A549 (cell line): ENCODE measurements at regions not wholly inside any gene's neighbourhood (a gene's known extent, or its start where the extent isn't known, plus 50 kb on each side); places are given as distances from the start of the nearest gene placed in this dataset.

Experiments used
- ATAC-seq, 2 experiments: fragments of 200-7000 bp in 1 of 2; fragments of >200 bp in 1 of 2; cut with Nextera tagmentation in 1 of 2; cut with Tn5 transposase in 1 of 2; 3 replicates each; pipeline versions ENCODE4 v1.8.0 to v1.9.1; 2018 to 2020; ENCODE audit warnings: mild to moderate bottlenecking in 1 of 2, moderate library complexity in 1 of 2
- CTCF ChIA-PET: fragments of 300-600 bp; sonication (Branson Sonifier 250); formaldehyde crosslinking; extraction: SDS; loops from one replicate; lab custom pipeline; 2021; ENCODE audit warnings: antibody characterized with exemption, inconsistent platforms; lab: Yijun Ruan, JAX
- POLR2A ChIA-PET: fragments of 350-600 bp; formaldehyde crosslinking; extraction: SDS; loops from one replicate; lab custom pipeline; 2021; ENCODE audit warnings: antibody characterized with exemption, inconsistent platforms; lab: Yijun Ruan, JAX
- DNase-seq, 2 experiments: peaks; one replicate each; pipeline versions ENCODE4 v3.0.0 to v3.0.0-alpha.2; 2011 to 2016; ENCODE audit warnings: low read depth in 1 of 2, low spot score in 1 of 2
- FAIRE-seq: peaks from 2 replicates; lab custom pipeline; 2011; peaks lifted over from hg19 to GRCh38; lab: Jason Lieb, UNC
- H3K27ac ChIP-seq, 2 experiments: fragments of >200 bp; sonication (Bioruptor Twin); formaldehyde crosslinking; 3 replicates each; pipeline ENCODE4 v1.5.1; 2016 to 2017
- H3K4me1 ChIP-seq: fragments of >200 bp; sonication (Bioruptor Twin); formaldehyde crosslinking; 3 replicates; pipeline ENCODE4 v1.6.1; 2016
- H3K4me2 ChIP-seq: fragments of >200 bp; sonication (Bioruptor Twin); formaldehyde crosslinking; 3 replicates; pipeline ENCODE4 v1.6.1; 2016
- H3K4me3 ChIP-seq: fragments of >200 bp; sonication (Bioruptor Twin); formaldehyde crosslinking; 3 replicates; pipeline ENCODE4 v1.5.1; 2016
- H3K9me3 ChIP-seq: fragments of >200 bp; sonication (Bioruptor Twin); formaldehyde crosslinking; 3 replicates; pipeline ENCODE4 v1.6.1; 2016
- CBX8 ChIP-seq: fragments of 200-600 bp; sonication (generic); IDR thresholded peaks from 2 replicates; pipeline ENCODE4 v1.6.1; 2016
- CHD2 ChIP-seq: fragments of 150-350 bp; IDR thresholded peaks from 2 replicates; pipeline ENCODE4 v1.6.1; 2014; ENCODE audit warnings: low read length; ENCODE audit not compliant: partially characterized antibody
- EHMT2 ChIP-seq: fragments of 200-600 bp; sonication (generic); IDR thresholded peaks from 2 replicates; pipeline ENCODE4 v1.6.1; 2016; ENCODE audit warnings: antibody characterized with exemption, low read depth, mild to moderate bottlenecking, moderate library complexity
- ELK1 ChIP-seq: fragments of 150-350 bp; IDR thresholded peaks from 2 replicates; pipeline ENCODE4 v1.6.1; 2014; ENCODE audit warnings: low read depth, mild to moderate bottlenecking, low read length
- FOSL2 ChIP-seq, 2 experiments: fragments of 450-650 bp in 1 of 2; fragments of >200 bp in 1 of 2; sonication (Bioruptor Twin) in 1 of 2; formaldehyde crosslinking; IDR thresholded peaks; 2 replicates each; pipeline versions ENCODE4 v1.5.0 to v1.6.1; 2016 to 2020; ENCODE audit warnings: mild to moderate bottlenecking in 1 of 2, moderate library complexity in 1 of 2
- FOXS1 ChIP-seq: fragments of 250-450 bp; sonication (Bioruptor Pico); IDR thresholded peaks from 2 replicates; pipeline ENCODE4 v1.5.0; 2020; ENCODE audit warnings: mild to moderate bottlenecking, moderate library complexity
- GATA3 ChIP-seq: IDR thresholded peaks from 2 replicates; pipeline ENCODE4 v1.6.1; 2012; ENCODE audit warnings: borderline replicate concordance
- HDAC2 ChIP-seq: fragments of 200-600 bp; sonication (generic); IDR thresholded peaks from 2 replicates; pipeline ENCODE4 v1.6.1; 2016
- HES2 ChIP-seq: fragments of >200 bp; sonication (Bioruptor Twin); formaldehyde crosslinking; IDR thresholded peaks from 2 replicates; pipeline ENCODE4 v1.6.1; 2016
- HMGXB4 ChIP-seq: fragments of 250-450 bp; sonication (Bioruptor Pico); IDR thresholded peaks from 2 replicates; pipeline ENCODE4 v1.5.0; 2021; ENCODE audit warnings: mild to moderate bottlenecking, moderate library complexity, borderline replicate concordance
- HOXA7 ChIP-seq: fragments of 250-450 bp; sonication (Bioruptor Pico); IDR thresholded peaks from 2 replicates; pipeline ENCODE4 v1.5.0; 2020; ENCODE audit warnings: mild to moderate bottlenecking, moderate library complexity
- HOXB13 ChIP-seq: fragments of 250-450 bp; sonication (Bioruptor Pico); IDR thresholded peaks from 2 replicates; pipeline ENCODE4 v1.5.0; 2020; ENCODE audit warnings: low read depth, mild to moderate bottlenecking, moderate library complexity
- HOXB5 ChIP-seq: fragments of 250-450 bp; sonication (Bioruptor Pico); IDR thresholded peaks from 2 replicates; pipeline ENCODE4 v1.5.0; 2020; ENCODE audit warnings: mild to moderate bottlenecking, moderate library complexity
- JUN ChIP-seq, 2 experiments: fragments of >200 bp; sonication (Bioruptor Twin); formaldehyde crosslinking; IDR thresholded peaks; 2 replicates in 1 of 2; 3 replicates in 1 of 2; pipeline ENCODE4 v1.6.1; 2016 to 2017
- MYC ChIP-seq: IDR thresholded peaks from 2 replicates; pipeline ENCODE4 v1.6.1; 2012; ENCODE audit warnings: mild to moderate bottlenecking, inconsistent platforms, low read length, improper control_type of control experiment, borderline replicate concordance
- NFE2L2 ChIP-seq: fragments of 150-350 bp; conservative IDR thresholded peaks from 2 replicates; pipeline ENCODE4 v1.6.1; 2014; ENCODE audit warnings: low read length
- NPAS2 ChIP-seq: fragments of 250-450 bp; sonication (Bioruptor Pico); IDR thresholded peaks from 2 replicates; pipeline ENCODE4 v1.8.0; 2022; ENCODE audit warnings: mild to moderate bottlenecking, moderate library complexity, borderline replicate concordance
- POLR2A ChIP-seq: IDR thresholded peaks from 2 replicates; pipeline ENCODE4 v1.6.1; 2012; ENCODE audit warnings: mild to moderate bottlenecking, low read length
- POLR2AphosphoS2 ChIP-seq: conservative IDR thresholded peaks from 2 replicates; pipeline ENCODE4 v1.6.1; 2012; ENCODE audit warnings: low read length, improper control_type of control experiment, inconsistent platforms
- RAD21 ChIP-seq, 2 experiments: fragments of >200 bp in 1 of 2; sonication (Bioruptor Twin) in 1 of 2; formaldehyde crosslinking in 1 of 2; IDR thresholded peaks in 1 of 2; conservative IDR thresholded peaks in 1 of 2; 2 replicates in 1 of 2; 3 replicates in 1 of 2; pipeline ENCODE4 v1.6.1; 2012 to 2018; ENCODE audit warnings: inconsistent platforms in 1 of 2
- REST ChIP-seq: fragments of 200-600 bp; sonication (generic); IDR thresholded peaks from 2 replicates; pipeline ENCODE4 v1.6.1; 2016; ENCODE audit warnings: antibody characterized with exemption, mild to moderate bottlenecking, moderate library complexity
- SREBF2 ChIP-seq: fragments of 450-650 bp; IDR thresholded peaks from 2 replicates; pipeline ENCODE4 v1.6.1; 2014; ENCODE audit warnings: mild to moderate bottlenecking, moderate library complexity
- ZC3H11A ChIP-seq: fragments of 450-650 bp; IDR thresholded peaks from 2 replicates; pipeline ENCODE4 v1.6.1; 2014; ENCODE audit warnings: antibody characterized with exemption, mild to moderate bottlenecking
- WGBS: methylation state at CpG from one replicate; pipeline ENCODE4 v1.1.6; 2017; ENCODE audit errors: missing lambda C conversion rate; 5-methylcytosine and 5-hydroxymethylcytosine counted together

GRCh38 chr11:24375351-24375750 is 121.5 kb upstream of the LUZP2 start:
- Histone ChIP-seq H3K9me3 (no peaks in the 10 kb centered on the region), H3K4me1 (no peaks in the 10 kb centered on the region), H3K4me2 (no peak overlapping the region), H3K27ac (no peak overlapping the region), H3K4me3 (no peak overlapping the region)
- no peak for ATAC-seq
- ChIA-PET CTCF (no interaction called here), POLR2A (no interaction called here)
- no peak for FAIRE-seq
- 19% methylated on average over 1 of the region's 1 CpG for WGBS
- DNase-seq: no peak
- TF ChIP-seq HOXA7 (CRISPR knock-in tag) (no peak), HDAC2 (no peak), HOXB13 (no peak), HMGXB4 (CRISPR knock-in tag) (no peak), CHD2 (no peak), NFE2L2 (no peak), EHMT2 (no peak), GATA3 (no peak)

GRCh38 chr11:24375931-24376330 is 120.9 kb upstream of the LUZP2 start:
- Histone ChIP-seq H3K4me3 (no peak overlapping the region), H3K27ac (no peak overlapping the region), H3K9me3 (no peaks in the 10 kb centered on the region), H3K4me1 (no peaks in the 10 kb centered on the region), H3K4me2 (no peak overlapping the region)
- no peak for FAIRE-seq
- 45% methylated on average over 3 of the region's 3 CpGs for WGBS
- no peak for TF ChIP-seq POLR2A
- no peak for TF ChIP-seq REST
- no peak for TF ChIP-seq SREBF2
- TF ChIP-seq NPAS2: no peak
- TF ChIP-seq JUN (IDR thresholded peaks at IDR 0.05): no peak
- TF ChIP-seq FOSL2 (IDR thresholded peaks at IDR 0.05): no peak
- no peak for TF ChIP-seq FOSL2 (CRISPR knock-in tag; IDR thresholded peaks at IDR 0.05)
- TF ChIP-seq HES2: no peak
- no peak for TF ChIP-seq GATA3
- TF ChIP-seq MYC: no peak
- TF ChIP-seq HOXB5: no peak
- no peak for TF ChIP-seq CHD2
- no peak for TF ChIP-seq POLR2AphosphoS2
- CTCF ChIA-PET: no interaction called here
- DNase-seq: no peak
- POLR2A ChIA-PET: no interaction called here
- no peak for ATAC-seq

GRCh38 chr11:24383137-24383536 is 113.7 kb upstream of the LUZP2 start:
- H3K9me3 ChIP-seq: no peaks in the 10 kb centered on the region
- no peak for FAIRE-seq
- no peak for DNase-seq
- no peak overlapping the region for H3K4me3 ChIP-seq
- H3K4me1 ChIP-seq: no peaks in the 10 kb centered on the region
- POLR2A ChIA-PET: no interaction called here
- WGBS: 45% methylated on average over 2 of the region's 2 CpGs
- TF ChIP-seq FOXS1 (no peak), EHMT2 (no peak), POLR2AphosphoS2 (no peak), ELK1 (no peak), ZC3H11A (no peak), FOSL2 (IDR thresholded peaks at IDR 0.05) (no peak), FOSL2 (CRISPR knock-in tag; IDR thresholded peaks at IDR 0.05) (no peak), RAD21 (conservative IDR thresholded peaks at IDR 0.05 in 1 of 2, IDR thresholded peaks at IDR 0.05 in 1 of 2) (no peak), CBX8 (no peak), HOXB13 (no peak)
- no peak overlapping the region for H3K27ac ChIP-seq
- CTCF ChIA-PET: no interaction called here
- H3K4me2 ChIP-seq: no peak overlapping the region
- no peak for ATAC-seq
